ENCODE measurements at regions not wholly inside any gene's neighbourhood (a gene's known extent, or its start where the extent isn't known, plus 50 kb on each side); places are given as distances from the start of the nearest gene placed in this dataset.

DNA sequence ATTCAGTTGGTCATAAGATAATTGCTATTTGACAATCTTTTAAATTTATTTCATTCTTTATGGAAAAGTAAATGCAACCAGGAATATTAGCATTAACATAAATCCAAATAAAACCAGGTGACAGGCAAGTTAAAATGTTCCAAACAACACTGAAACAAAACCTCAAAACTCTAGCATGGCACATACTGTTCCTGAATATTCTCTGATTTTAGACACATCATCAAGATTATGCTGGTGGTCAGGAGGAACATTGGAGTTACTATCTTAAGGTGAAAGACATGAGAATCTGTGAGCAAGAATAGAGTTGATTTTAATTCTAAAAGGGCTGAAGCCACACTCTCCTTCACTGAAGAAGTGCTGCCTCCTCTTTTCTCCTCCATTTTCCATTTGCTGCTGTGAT lies 421.0 kb upstream of the THBS1 start:
- POLR2A ChIA-PET, result no interaction called here
- Histone ChIP-seq H3K79me2 (ENCODE audit: control insufficient read depth, insufficient read depth, low read length) (no peaks in the 10 kb centered on the region), H3K36me3 (ENCODE audit: control insufficient read depth in 2 of 2, extremely low read depth in 1 of 2, insufficient read depth in 2 of 2, low read length in 2 of 2) (no peaks in the 10 kb centered on the region), H3K9ac (replicated peaks; ENCODE audit: extremely low read depth, insufficient read depth, low read length) (no peak overlapping the region), H3K27ac (ENCODE audit: insufficient read depth, low read depth, low read length) (no peak overlapping the region), H4K20me1 (replicated peaks; ENCODE audit: control insufficient read depth, extremely low read depth, insufficient read depth, low read length) (no peaks in the 10 kb centered on the region), H3K27me3 (ENCODE audit: control insufficient read depth in 2 of 2, insufficient read depth in 2 of 2, low read length in 2 of 2) (no peaks in the 10 kb centered on the region), H3K4me1 (ENCODE audit: control insufficient read depth, extremely low read depth, insufficient read depth, low read length) (no peaks in the 10 kb centered on the region), H3K4me3 (replicated peaks in 1 of 3; ENCODE audit: insufficient read depth in 1 of 3, low read depth in 1 of 3, low read length in 3 of 3) (no peak overlapping the region), H3K9me1 (replicated peaks; ENCODE audit: control insufficient read depth, extremely low read depth, insufficient read depth, low read length) (no peaks in the 10 kb centered on the region), H3K9me3 (replicated peaks; ENCODE audit: control insufficient read depth, insufficient read depth, low read length) (no peaks in the 10 kb centered on the region), H2AFZ (ENCODE audit: low read depth, low read length) (no peak overlapping the region), H3K4me2 (ENCODE audit: insufficient read depth, low read length) (no peak overlapping the region)
- no peak for DNase-seq (ENCODE audit: low read depth, low spot score)
- BruUV-seq (replicated peaks), result no TSS peak
- FAIRE-seq, result no peak
- intact Hi-C loops (cut with micrococcal nuclease), result no loop called here
- no peak for TF ChIP-seq CTCF (IDR thresholded peaks at IDR 0.05; ENCODE audit: extremely low read depth in 1 of 2, insufficient read depth in 1 of 2, low read depth in 1 of 2, low read length in 2 of 2)
- no peak for TF ChIP-seq MYC (IDR thresholded peaks at IDR 0.05; ENCODE audit: low read depth, low read length)
- TF ChIP-seq JUN (IDR thresholded peaks at IDR 0.05; ENCODE audit: borderline replicate concordance, insufficient read depth, insufficient read length, low read depth), result no peak
- no peak for TF ChIP-seq FOS (IDR thresholded peaks at IDR 0.05; ENCODE audit: borderline replicate concordance, insufficient read depth, low read length)
- TF ChIP-seq POLR2AphosphoS5 (IDR thresholded peaks at IDR 0.05; ENCODE audit: insufficient read depth, low read depth, low read length), result no peak
- TF ChIP-seq, protein P1, sequence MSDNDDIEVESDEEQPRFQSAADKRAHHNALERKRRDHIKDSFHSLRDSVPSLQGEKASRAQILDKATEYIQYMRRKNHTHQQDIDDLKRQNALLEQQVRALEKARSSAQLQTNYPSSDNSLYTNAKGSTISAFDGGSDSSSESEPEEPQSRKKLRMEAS (IDR thresholded peaks at IDR 0.05; ENCODE audit: insufficient read depth, insufficient read length), result no peak
- TF ChIP-seq POLR2A (IDR thresholded peaks at IDR 0.05; ENCODE audit: low read depth, low read length), result no peak
- no peak for TF ChIP-seq EZH2 (IDR thresholded peaks at IDR 0.05; ENCODE audit: borderline replicate concordance, low read depth, low read length, severe bottlenecking)
- TF ChIP-seq GATA2 (IDR thresholded peaks at IDR 0.05; ENCODE audit: insufficient read depth, insufficient read length, low read depth, low read length), result no peak
- dilution Hi-C loops (cut with MboI; ENCODE audit: extremely low pct_ligation_motif_present, low sequenced_read_pairs), result no loop called here
- CTCF ChIA-PET, result interaction anchor here (0.9 kb wide), 1 partner anchor 10 kb away, joined by 4 read pairs; no protein-coding TSS in a partner anchor

Measured in endothelial cell of umbilical vein (primary cell).